NK-92 treated with Interleukin-12 subunit alpha and Interleukin-12 subunit beta, amount 100 ng/mL, for 24 hours (cell line): ENCODE measurements at regions not wholly inside any gene's neighbourhood (a gene's known extent, or its start where the extent isn't known, plus 50 kb on each side); places are given as distances from the start of the nearest gene placed in this dataset.
"Not testable (repeated sequence)": the region's sequence is repeated elsewhere in the genome, so short reads cannot be mapped to it uniquely, and the experiment has no call there.

Experiments
- DNase-seq: peaks from one replicate; lab custom pipeline; 2025; lab: John Stamatoyannopoulos, UW

GRCh38 chr1:238912148-238912547, 474.2 kb upstream of the CHRM3 start:
- no peak for DNase-seq

- DNase-seq: not testable (repeated sequence)
These were observed 483.6 kb upstream of the CHRM3 start for GRCh38 chr1:238902752-238903151.

- DNase-seq: no peak
These were observed 486.0 kb upstream of the CHRM3 start for GRCh38 chr1:238900334-238900865.

DNA sequence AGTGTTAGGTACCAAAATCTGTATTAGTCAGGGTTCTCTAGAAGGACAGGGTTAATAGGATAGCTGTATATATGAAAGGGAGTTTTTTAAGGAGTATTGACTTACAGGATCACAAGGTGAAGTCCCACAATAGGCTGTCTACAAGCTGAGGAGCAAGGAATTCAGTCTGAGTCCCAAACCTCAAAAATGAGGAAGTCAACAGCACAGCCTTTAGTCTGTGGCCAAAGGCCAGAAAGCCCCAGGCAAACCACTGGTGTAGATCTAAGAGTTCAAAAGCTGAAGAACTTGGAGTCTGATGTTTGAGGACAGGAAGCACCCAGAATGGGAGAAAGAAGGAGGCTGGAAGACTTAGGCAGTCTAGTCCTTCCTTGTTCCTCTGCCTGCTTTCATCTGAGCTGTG, 487.5 kb upstream of the CHRM3 start:
- DNase-seq: no peak

DNA sequence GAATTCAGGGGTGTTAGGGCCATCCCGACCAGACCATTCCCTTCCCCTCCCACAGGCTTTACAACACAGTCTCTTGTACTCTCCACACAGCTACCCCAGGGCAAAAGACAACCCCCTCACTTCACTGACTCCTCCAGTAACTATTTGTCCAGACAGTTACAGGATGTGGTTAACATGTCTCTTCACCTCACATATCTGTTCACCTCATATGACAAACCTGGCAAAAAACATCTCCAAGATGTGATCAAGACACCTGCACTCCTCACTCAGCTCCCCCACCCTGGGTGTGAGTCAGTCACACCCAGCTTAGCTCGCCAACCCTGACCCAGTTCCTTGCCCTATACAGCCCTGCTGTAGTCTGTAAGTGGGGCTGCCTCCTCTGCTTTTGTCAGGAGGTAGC, 490.5 kb upstream of the CHRM3 start:
- no peak for DNase-seq

DNA sequence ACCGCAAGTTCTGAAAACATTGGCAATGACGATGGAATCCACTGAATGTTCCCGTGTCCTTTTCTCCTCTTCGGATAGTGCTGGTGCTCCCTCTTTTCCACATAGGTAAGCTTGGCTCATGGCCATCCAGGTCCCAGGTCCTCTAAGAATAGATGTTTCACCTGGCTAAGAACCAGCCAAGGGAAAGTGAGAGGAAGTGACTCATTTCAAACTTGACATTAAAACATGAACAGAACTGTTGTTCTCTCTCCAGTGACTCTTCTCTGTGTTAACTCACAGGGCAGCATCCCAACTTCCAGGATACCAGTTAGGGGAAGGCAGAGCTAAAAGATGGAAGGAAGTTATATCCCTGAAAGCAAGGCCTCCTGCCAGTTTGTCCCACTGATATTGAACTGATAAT, 493.8 kb upstream of the CHRM3 start:
- DNase-seq: no peak

GRCh38 chr1:238861342-238862066, 524.9 kb upstream of the CHRM3 start:
- no peak for DNase-seq

DNA sequence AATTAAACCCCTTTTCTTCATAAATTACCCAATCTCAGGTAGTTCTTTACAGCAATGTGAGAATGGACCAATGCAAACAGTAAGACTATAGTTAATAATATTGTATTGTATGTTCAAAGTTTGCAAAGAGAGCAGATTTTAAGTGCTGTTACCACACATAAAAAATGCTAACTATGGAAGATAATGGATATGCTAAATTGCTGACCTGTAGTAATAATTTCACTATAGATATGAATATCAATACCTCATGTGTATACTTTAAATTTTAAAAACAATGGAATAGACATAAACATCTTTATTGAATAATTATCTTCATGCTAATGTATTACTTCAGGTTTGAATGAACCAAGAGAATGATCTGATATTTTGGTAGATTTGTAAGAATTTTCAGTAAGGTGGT, 552.4 kb upstream of the CHRM3 start:
- DNase-seq: no peak

DNA sequence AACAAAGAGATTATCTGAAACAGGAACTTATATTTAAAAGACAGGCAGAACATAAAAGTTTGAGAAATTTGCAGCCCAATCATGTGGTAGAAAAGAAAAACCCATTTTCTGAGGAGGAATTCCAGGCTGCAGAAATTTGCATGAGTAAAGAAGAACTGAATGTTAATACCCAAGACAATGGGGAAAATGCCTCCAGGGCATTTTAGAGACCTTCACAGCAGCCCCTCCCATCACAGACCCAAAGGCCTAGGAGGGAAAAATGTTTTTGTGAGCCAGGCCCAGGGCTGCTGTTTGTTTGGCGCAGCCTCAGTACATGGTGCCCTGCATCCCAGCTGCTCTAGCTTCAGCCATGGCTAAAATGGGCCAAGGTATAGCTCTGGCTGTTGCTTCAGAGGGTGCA, 554.3 kb upstream of the CHRM3 start:
- DNase-seq: no peak

GRCh38 chr1:238830036-238830611, 556.2 kb upstream of the CHRM3 start:
- no peak for DNase-seq

DNA sequence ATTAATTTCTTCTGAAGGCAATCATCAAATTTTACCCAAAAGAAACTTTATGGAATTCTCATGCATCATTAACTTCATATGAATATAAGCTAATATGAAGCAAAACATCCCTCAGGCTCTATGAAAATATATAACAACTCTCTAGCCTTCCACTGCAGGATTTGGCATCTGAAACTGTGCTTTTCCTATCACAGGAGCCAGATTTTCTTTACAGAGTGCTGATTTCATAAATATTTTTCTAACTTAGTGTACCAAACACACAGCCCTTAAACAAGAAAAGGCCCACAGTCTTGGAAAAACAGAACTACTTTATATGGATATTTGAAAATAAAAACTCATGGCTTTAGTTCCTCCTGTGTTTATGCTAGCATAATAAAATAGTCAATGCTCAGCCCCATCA, 559.5 kb upstream of the CHRM3 start:
- no peak for DNase-seq

- no peak for DNase-seq
These were observed 563.0 kb upstream of the CHRM3 start for GRCh38 chr1:238823416-238823815.

DNA sequence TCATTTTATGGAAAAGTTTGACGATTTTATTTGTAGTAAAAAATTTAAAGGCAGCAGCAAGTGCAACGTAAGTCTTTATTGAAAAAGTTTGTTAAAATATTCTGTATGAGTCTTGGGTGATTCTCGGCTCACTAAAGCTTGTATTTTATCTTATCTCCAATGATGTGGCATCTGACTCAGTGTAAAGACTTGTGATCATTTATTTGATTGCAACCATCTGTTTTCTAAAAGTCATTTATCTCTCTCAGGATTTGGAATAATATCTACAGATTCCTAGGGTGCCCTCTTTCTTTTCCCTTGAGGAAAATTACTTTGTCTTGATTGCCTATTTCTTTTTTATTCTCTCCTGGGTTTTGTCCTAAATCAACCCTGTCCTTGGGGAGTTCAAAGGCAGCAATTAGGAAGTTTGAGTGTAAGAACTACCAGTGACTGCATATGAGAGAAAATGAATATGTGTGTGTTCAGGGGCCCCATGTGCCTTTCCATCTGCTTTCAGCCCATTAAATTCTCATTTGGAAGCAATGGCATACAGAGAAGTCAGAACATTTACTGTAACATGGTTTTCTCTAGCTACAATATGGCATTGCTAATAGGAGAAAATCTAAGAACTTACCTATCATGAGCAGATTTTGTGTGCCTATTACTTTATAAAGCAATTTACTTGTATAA, 575.0 kb upstream of the CHRM3 start:
- DNase-seq: no peak

DNA sequence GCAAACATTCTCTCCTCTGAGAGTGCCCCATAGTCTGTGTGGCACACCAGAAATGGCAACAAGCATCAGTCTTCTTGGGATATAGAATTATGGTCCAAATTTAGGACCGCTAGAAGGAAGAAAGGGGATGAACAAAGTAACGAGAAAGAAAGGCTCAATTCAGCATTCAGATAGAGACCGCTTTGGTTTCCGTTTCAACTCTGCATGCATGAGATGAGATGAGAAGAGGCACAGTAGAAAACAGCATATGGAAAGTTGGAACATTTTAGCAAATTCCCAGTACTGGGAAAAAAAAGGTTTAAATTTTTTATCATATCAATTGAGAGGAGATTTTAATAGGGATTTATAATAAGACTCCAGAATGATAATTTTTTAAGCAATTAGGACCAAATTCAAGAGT, 595.5 kb upstream of the CHRM3 start:
- DNase-seq: no peak

GRCh38 chr1:238789916-238790667, 596.3 kb upstream of the CHRM3 start:
- no peak for DNase-seq

- no peak for DNase-seq
These were observed 598.9 kb upstream of the CHRM3 start for GRCh38 chr1:238787471-238787870.

DNA sequence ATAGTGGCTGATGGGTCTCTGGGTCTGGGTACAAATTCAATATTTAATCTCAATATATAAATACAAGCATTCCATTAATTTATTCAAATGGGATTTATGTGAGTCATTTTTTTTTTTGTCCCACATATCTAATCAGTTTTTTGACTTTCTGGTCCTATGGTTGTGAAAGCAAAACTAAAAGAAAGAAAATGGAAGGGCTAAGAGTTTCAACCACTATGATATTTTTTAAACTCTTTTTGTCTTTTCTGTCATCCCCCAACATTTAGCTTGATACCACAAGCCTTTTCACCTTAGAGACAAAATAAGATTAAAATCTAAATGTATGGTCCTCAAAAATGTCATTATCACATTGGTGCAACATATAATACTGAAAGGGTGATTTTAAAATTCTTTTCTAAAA, 602.7 kb upstream of the CHRM3 start:
- DNase-seq: no peak

- DNase-seq: no peak
These were observed 606.7 kb upstream of the CHRM3 start for GRCh38 chr1:238779716-238780115.

DNA sequence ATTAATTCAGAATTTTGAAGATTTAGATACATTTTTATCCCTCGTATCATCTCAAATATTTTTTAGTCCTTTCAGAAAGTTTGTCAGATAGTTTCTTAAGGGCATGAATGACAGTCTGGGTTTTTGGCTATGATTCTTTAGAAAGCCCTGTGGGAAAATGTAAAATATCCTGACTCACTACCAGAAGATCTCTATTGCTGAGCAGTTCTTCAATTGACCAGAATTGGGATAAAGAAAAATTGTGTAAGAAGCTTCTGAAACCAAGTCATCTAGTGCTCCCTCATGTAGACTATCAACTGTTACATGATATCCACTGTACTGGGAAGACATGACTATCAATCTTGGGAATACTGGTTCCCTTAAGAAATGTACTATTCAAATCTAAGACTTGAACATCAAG, 608.3 kb upstream of the CHRM3 start:
- DNase-seq: no peak

GRCh38 chr1:238777551-238777950, 608.8 kb upstream of the CHRM3 start:
- no peak for DNase-seq

DNA sequence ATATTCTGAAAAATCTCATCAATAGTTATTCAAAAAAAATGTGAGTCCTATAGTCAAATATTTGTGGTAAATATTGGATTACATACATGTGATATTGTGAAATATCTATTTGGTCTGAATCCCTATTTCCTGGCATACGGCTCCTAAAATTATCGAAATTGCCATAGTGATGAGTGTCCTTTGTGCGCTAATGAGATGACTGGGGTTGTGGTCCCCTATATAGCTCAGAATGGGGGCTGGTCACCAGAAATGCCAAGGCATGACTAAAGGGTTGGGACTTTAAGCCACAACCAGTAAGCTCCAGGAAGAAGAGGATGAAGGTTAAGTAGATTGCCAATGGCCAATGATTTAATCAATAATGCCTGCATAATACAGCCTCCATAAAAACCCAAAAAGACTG, 610.2 kb upstream of the CHRM3 start:
- DNase-seq: no peak

GRCh38 chr1:238772322-238772721, 614.0 kb upstream of the CHRM3 start:
- DNase-seq: no peak

- no peak for DNase-seq
These were observed 619.0 kb upstream of the CHRM3 start for GRCh38 chr1:238767321-238767720.
